LNCaP clone FGC (cell line): ENCODE measurements at regions not wholly inside any gene's neighbourhood (a gene's known extent, or its start where the extent isn't known, plus 50 kb on each side); places are given as distances from the start of the nearest gene placed in this dataset.
"Not testable (repeated sequence)": the region's sequence is repeated elsewhere in the genome, so short reads cannot be mapped to it uniquely, and the experiment has no call there.

Source experiments
- DNase-seq: peaks from one replicate; pipeline ENCODE4 v3.0.0-alpha.2; 2011; ENCODE audit warnings: low read depth
- H3K4me3 ChIP-seq: 2 replicates; pipeline ENCODE4 v1.5.1; 2011; ENCODE audit warnings: mild to moderate bottlenecking, low read depth, low read length, control low read depth
- CTCF ChIP-seq: IDR thresholded peaks from 2 replicates; pipeline ENCODE4 v1.5.1; 2012; ENCODE audit warnings: mild to moderate bottlenecking; ENCODE audit not compliant: control insufficient read depth, insufficient read depth; ENCODE audit errors: extremely low read depth

- H3K4me3 ChIP-seq = no peak overlapping the region
- no peak for DNase-seq
- no peak for TF ChIP-seq CTCF
Measured at GRCh38 chr10:45163315-45163975, 152.0 kb downstream of the OR13A1 start.

- not testable (repeated sequence) for DNase-seq, H3K4me3 ChIP-seq
Measured at GRCh38 chr10:45175520-45176118, 139.8 kb downstream of the OR13A1 start.

- TF ChIP-seq CTCF = no peak
- no peak for DNase-seq
- no peak overlapping the region for H3K4me3 ChIP-seq
Measured at GRCh38 chr10:45179691-45180090, 135.7 kb downstream of the OR13A1 start.

- H3K4me3 ChIP-seq = no peak overlapping the region
- no peak for TF ChIP-seq CTCF
- DNase-seq = no peak
Measured at GRCh38 chr10:45180507-45180906, 134.9 kb downstream of the OR13A1 start.

- no peak overlapping the region for H3K4me3 ChIP-seq
- TF ChIP-seq CTCF = no peak
- DNase-seq = no peak
Measured at GRCh38 chr10:45180946-45181875, 134.2 kb downstream of the OR13A1 start.

GRCh38 chr10:45183174-45183573, 132.2 kb downstream of the OR13A1 start:
- H3K4me3 ChIP-seq = no peak overlapping the region
- TF ChIP-seq CTCF = no peak
- no peak for DNase-seq

GRCh38 chr10:45197816-45198485, 117.5 kb downstream of the OR13A1 start:
- H3K4me3 ChIP-seq = no peak overlapping the region
- TF ChIP-seq CTCF = no peak
- no peak for DNase-seq
